Dermis microvascular lymphatic vessel endothelial cell (primary cell): ENCODE measurements at regions not wholly inside any gene's neighbourhood (a gene's known extent, or its start where the extent isn't known, plus 50 kb on each side); places are given as distances from the start of the nearest gene placed in this dataset.
"Not testable (repeated sequence)": the region's sequence is repeated elsewhere in the genome, so short reads cannot be mapped to it uniquely, and the experiment has no call there.

ENCODE experiments used
- DNase-seq, 2 donors: peaks; one replicate each; pipeline versions ENCODE4 v3.0.0 to v3.0.0-alpha.2; 2010; ENCODE audit warnings: low read depth in 2 of 2

DNA sequence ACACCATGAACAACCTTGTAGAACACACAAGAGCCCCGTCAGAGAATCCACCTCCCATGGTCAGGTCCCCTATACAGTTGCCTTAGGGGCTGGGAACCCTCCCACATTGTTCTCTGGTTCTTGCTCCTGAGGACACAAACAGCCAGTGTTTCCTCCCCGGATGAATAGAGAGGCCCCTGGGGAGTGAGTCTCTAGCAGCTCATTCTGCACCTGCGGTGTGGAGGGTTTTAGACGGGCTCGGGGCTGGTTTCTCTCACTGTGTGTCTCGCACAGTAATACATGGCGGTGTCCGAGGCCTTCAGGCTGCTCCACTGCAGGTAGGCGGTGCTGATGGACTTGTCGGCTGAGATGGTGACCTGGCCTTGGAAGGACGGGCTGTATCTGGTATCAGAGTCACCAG, 1052.1 kb downstream of the TMEM121 start:
- no peak for DNase-seq

- no peak for DNase-seq
Measured at GRCh38 chr14:106579084-106579483, 1052.7 kb downstream of the TMEM121 start.

GRCh38 chr14:106585692-106586091, 1059.3 kb downstream of the TMEM121 start:
- no peak for DNase-seq

- DNase-seq, result no peak
Measured at GRCh38 chr14:106586098-106586704, 1059.8 kb downstream of the TMEM121 start.

DNA sequence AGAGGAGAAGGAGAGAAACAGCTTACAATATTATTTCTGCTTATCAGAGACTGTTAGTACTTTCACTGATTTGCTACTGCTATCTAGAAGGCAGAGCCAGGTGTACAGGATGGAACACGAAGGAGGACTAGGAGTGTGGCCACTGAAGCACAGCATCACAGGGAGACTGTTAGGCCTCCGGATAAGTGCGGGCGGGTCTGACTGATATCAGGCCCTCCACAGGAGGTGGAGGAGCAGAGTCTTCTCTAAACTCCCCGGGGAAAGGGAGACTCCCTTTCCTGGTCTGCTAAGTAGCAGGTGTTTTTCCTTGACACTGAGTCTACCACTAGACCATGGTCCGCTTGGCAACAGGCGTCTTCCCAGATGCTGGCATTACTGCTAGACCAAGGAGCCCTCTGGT, 1065.2 kb downstream of the TMEM121 start:
- DNase-seq, result not testable (repeated sequence)

GRCh38 chr14:106592115-106592852, 1065.9 kb downstream of the TMEM121 start:
- DNase-seq, result not testable (repeated sequence)

DNA sequence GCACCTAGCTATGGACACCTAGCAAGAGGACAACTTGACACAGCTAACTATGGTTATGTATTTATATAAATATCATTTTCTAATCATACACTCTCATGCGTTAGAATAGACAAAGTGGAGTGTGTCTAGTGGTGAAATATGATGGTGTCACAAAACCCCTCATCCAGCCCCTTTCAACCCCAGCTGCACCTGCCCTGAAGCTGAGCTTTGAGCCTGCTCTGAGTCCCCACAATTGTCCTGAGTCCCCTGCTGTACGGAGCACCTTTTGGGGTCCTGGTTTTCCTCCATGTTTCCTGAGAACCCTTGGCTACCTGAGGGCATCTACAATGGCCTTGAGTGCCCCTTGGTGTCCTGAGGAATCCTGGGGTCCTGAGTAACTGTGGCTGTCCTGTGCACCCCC, 1072.8 kb downstream of the TMEM121 start:
- no peak for DNase-seq

GRCh38 chr14:106605548-106606448, 1079.4 kb downstream of the TMEM121 start:
- no peak for DNase-seq

DNA sequence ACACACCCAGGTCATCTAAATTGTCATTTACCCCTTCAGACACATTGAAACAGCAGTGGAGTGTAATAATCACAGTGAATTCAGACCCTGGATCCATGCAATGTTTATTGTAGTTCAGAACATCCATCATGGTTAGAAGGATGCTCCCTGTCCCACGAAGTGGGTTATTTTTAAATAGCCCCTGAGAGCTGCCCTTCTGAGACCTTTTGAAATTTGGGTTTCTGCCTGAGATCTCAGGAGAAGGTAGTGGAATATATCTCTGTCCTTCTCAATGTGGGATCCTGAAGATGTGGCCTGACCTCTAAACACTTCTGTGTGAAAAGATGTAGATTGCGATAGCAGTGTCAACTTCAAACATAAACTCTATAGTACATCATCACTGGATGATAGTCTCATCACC, 1080.6 kb downstream of the TMEM121 start:
- DNase-seq, result no peak

GRCh38 chr14:106610691-106611090, 1084.3 kb downstream of the TMEM121 start:
- DNase-seq, result no peak

DNA sequence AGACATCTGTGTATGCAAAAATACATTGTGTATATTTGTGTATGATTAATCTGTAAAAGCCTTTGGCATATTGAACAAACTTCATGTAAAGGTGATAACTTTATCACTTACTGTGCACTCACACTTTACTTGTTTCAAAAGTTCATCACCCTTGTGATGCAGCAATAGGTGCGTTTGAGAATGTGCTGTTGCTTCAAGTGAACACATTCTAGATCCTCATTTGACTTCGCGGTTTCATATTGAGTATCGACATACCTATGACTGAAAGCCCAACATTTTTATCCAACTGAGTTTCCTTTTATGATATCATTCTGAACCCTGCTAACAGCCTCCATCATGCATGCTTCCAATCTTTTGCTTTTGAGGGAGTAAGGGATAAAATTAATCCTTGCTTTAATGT, 1086.9 kb downstream of the TMEM121 start:
- DNase-seq, result no peak

GRCh38 chr14:106618471-106618951, 1092.1 kb downstream of the TMEM121 start:
- peak in 1 of 2 donors; percentile 7 for DNase-seq

DNA sequence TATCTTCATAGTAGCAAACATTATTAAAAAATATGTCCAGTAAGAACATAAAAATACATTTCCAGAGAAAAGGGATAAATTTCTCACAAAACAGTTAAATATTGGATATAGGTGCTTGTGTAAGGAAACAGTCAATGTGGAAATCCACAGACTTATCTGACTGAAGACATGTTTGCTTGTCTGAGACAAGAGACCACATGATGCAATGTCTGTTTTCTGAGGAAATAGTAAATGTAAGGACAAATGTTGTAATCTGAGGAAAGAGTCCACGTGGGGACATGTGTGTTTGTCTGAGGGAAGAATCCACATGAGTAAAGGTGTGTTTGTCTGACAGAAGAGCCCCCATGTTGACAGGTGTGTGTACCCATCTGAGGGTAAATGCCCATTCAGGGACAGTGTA, 1093.2 kb downstream of the TMEM121 start:
- DNase-seq, result no peak

DNA sequence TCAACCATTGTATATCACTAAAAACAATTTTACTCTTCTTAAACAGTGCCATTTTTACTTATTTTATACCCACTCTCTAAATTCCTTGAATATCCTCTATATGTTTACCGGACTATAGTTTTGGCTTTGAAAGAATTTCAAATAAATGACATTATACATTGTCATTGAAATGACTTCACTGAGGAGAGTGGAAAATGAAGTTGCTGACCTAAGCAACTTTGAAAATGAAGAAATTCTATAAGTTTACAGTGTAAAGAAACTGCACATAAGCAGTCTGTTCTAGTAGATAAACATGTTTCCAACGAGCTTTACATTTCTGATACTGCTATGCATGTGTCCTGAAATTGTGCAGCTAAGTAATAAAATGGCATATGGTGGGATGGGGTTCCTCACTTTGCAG, 1094.0 kb downstream of the TMEM121 start:
- no peak for DNase-seq

GRCh38 chr14:106622200-106622745, 1095.9 kb downstream of the TMEM121 start:
- DNase-seq, result no peak

GRCh38 chr14:106625186-106625585, 1098.8 kb downstream of the TMEM121 start:
- DNase-seq, result no peak

DNA sequence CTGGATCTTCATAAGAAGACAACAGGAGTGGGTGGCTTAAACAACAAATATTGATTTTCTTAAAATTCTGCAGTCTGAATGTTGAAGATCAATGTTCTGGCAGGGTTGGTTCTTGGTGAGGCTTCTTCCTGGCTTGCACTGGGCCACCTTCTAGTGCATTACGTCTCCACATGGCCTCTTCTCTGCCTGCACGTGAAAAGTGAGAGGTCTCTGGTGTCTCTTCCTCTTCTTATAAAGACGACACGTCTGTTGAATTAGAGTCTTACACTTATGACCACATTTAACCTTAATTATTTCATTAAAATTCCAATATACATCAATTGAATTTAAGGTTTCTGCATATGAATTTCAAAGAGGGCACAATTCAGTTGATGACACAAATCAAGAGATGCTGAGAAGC, 1100.1 kb downstream of the TMEM121 start:
- DNase-seq, result not testable (repeated sequence)

DNA sequence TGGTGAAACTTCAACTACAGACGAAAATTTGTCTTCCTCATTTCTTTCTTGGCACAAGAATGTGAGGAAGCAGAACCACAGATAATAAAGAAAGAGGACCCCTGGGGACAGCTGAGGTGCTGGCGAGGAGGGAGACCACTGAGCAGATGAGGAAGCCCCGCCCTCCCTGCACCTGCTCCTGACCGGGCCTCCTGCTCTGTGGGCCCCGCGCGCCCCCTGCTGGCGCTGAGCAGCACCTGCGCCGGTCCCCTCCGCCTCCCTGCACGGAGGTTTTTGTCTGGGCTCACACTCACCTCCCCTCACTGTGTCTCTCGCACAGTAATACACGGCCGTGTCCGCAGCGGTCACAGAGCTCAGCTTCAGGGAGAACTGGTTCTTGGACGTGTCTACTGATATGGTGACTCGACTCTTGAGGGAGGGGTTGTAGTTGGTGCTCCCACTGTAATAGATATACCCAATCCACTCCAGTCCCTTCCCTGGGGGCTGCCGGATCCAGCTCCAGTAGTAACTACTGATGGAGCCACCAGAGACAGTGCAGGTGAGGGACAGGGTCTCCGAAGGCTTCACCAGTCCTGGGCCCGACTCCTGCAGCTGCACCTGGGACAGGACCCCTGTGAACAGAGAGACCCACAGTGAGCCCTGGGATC, 1100.7 kb downstream of the TMEM121 start:
- not testable (repeated sequence) for DNase-seq

DNA sequence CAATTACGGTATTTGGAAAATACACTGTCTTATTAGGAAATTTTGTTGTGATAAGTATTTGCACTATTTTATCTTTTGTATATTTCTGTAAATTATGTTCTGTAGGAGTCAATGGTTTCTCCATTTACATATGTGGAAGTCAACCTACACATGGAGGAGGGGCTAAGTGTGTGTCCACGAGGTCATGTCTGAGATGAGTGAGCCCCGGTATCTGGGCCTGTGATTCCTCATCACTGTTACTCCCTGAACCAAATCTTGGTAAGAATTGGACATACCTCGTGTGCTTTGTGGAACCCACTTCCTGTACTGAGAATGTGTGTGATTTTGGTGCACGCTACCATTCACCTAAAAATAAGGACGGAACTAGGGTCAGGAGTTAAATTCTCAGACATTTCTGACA, 1105.5 kb downstream of the TMEM121 start:
- DNase-seq, result no peak

GRCh38 chr14:106633721-106634120, 1107.3 kb downstream of the TMEM121 start:
- no peak for DNase-seq

DNA sequence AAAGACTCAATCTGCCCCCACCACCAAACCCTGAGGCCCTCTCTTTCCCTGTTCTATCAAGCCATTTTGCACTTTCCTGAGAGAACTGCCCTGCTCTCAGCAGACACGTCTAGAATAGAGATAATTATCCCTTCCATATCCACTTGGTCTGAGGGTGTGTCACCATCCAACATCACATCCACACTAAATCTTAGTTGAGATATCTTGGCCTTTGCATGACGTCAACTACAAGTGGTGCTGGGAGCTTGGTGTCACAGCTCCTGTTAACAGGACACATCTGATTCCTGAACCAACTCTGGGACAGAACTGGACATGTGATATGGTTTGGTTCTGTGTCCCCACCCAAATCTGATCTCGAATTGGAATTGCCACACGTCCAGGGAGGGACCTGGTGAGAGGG, 1109.2 kb downstream of the TMEM121 start:
- DNase-seq, result no peak
